H4 (cell line): ENCODE measurements at regions not wholly inside any gene's neighbourhood (a gene's known extent, or its start where the extent isn't known, plus 50 kb on each side); places are given as distances from the start of the nearest gene placed in this dataset.
A peak's percentile ranks its signal among the peaks of the same experiment; 100 is the strongest.

ENCODE experiments used
- DNase-seq: peaks from one replicate; pipeline ENCODE4 v3.0.0-alpha.2; 2015; ENCODE audit warnings: low spot score

DNA sequence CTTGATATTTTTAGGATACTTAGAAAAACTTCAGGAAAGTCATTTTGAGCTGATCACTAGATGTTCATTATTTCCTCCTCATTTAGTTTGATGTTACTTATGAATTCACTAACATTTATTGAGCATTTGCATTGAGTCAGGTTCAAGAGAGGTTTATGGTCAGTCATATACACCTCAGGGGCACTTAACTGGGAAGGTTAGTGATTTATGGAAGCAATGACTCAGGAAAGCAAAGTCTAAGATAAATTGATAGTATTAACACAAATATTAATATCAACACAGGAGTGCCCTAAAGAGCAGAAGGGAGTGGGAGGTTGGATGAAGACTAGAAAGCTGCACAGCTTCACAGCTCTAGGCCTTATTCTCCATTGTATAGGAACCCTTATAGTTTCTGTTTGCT lies 177.0 kb upstream of the TNFAIP3 start:
- no peak for DNase-seq

- DNase-seq, result no peak
Observed at GRCh38 chr6:137690721-137691120, 176.3 kb upstream of the TNFAIP3 start.

DNA sequence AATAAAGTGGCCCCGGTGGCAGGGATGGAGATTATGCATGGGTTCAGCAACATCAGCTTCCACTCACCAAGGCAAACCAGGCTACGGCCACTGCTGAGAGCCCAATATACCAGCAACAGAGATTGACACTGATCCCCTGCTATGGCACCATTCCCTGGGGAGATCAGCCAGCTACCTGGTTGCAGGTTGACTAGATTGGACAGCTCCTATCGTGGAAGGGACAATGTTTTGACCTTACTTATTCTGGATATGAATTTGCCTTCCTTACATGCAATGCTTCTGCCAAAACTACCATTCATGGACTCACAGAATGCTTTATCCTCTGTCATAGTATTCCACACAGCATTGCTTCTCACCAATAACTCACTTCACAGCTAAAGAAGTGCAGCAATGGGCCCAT lies 174.8 kb upstream of the TNFAIP3 start:
- no peak for DNase-seq

GRCh38 chr6:137692806-137693205 lies 174.3 kb upstream of the TNFAIP3 start:
- no peak for DNase-seq

- no peak for DNase-seq
Observed at GRCh38 chr6:137693711-137694110, 173.3 kb upstream of the TNFAIP3 start.

GRCh38 chr6:137696765-137697164 lies 170.3 kb upstream of the TNFAIP3 start:
- no peak for DNase-seq

GRCh38 chr6:137697267-137697938 lies 169.7 kb upstream of the TNFAIP3 start:
- peak; percentile 61 for DNase-seq

- no peak for DNase-seq
Observed at GRCh38 chr6:137698636-137699030, 168.4 kb upstream of the TNFAIP3 start.

DNA sequence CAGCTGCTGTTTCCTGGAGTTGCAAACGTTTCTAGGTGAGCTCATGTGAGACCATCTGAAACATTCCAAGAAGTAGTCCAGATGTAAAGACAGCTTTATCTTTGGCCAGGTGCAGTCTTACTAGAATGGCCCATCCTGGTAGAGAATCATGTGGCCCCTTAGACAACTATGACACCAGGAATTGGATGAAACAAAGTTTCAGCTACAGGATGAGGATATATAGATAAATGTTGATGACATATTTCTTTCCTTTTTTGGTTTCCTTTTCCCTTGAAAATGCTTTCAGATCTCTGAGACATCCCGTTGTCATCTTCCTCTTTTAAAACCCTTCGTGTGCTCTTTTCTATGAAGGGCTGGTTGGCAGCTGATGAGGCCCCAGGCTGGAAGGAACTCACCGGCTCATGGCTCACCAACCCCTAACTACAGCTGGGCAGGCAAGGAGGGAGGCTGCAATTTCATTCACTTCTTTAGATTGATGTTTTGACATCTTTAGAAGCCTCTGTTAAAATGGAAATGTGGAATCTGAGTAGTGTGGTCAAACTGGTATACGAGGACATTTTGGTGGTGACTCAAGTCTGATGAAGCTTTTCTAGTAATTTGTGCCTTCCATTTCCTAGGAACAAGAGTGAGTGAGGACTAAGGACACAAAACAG lies 167.9 kb upstream of the TNFAIP3 start:
- no peak for DNase-seq

- DNase-seq, result no peak
Observed at GRCh38 chr6:137700161-137700560, 166.9 kb upstream of the TNFAIP3 start.

DNA sequence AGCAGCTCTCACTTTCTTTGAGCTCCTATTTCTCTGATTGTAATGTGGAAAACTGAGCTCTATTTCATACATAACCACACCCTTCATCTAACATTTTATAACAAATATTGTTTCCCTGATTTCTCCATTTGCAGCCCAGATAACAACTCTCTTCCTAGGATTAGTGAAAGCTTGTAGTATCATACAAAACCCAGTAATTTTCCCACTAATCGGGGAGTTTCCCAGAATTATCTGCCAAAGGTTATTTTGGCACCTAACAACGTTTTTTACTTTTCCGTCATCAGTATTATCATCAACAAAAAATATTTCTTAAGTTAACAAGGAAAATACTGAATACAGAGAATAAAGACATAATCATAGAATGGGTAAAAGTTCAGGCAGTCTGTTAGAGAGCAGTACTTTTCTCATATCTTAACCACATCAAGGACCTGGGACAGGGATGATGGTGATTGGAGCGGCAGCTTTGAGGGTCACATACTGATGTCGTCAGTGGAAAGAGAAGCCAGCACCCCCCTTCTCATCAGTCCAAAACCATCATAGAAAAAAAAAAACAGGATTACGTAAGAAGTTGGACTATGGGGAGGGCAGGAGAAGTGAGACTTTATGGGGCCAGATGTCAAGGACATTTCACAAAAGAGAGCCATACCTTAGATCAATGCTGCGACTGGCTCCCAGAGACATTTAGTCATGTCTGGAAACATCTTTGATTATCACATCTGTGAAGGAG lies 166.1 kb upstream of the TNFAIP3 start:
- DNase-seq, result no peak

DNA sequence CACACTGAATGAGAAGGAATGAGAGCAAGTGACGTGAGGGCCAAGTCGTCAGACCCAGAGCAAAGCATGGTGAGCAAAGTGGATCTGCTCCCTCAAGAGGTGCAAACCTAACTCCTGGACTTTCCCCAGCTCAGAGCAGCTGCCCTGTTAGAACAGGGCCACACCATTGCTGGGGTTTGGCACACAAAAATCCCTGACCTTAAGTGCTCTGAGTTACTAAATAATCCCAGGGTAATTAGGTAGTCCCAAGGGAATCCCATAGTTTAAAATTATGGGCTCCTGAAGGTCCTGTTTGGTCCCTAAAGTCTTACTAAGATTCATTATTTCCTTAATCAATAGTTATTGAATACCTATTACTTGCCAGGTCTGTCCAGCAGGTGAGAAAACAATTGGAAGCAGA lies 165.1 kb upstream of the TNFAIP3 start:
- DNase-seq, result no peak

DNA sequence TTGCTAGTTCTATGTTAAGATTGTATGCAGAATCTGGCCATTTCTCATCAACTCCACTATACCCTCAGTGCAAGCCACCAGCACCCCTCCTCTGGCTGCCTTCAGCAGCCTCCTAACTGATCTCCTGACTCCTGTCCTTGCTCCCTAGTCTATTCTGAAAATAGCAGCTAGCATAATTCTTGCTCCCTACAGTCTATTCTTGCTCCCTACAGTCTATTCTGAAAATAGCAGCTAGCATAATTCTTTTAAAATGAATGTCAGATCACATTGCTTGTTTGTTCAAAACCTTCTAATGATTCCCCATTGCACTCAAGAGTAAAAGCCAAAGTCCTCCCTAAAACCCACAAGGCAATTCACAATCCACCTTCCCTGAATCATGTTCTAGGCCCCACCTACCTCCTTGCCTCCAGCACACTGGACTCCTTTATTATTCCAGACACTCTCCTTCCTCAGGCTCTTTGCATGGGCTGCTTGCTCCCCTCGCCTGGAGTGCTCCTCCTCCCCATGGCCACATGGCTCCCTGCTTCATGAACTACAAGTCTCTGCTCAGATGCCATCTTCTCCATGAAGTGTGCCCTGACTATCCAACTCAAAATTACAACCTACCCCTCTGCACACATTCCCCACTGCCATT lies 164.2 kb upstream of the TNFAIP3 start:
- DNase-seq, result no peak

GRCh38 chr6:137704802-137705159 lies 162.3 kb upstream of the TNFAIP3 start:
- no peak for DNase-seq

DNA sequence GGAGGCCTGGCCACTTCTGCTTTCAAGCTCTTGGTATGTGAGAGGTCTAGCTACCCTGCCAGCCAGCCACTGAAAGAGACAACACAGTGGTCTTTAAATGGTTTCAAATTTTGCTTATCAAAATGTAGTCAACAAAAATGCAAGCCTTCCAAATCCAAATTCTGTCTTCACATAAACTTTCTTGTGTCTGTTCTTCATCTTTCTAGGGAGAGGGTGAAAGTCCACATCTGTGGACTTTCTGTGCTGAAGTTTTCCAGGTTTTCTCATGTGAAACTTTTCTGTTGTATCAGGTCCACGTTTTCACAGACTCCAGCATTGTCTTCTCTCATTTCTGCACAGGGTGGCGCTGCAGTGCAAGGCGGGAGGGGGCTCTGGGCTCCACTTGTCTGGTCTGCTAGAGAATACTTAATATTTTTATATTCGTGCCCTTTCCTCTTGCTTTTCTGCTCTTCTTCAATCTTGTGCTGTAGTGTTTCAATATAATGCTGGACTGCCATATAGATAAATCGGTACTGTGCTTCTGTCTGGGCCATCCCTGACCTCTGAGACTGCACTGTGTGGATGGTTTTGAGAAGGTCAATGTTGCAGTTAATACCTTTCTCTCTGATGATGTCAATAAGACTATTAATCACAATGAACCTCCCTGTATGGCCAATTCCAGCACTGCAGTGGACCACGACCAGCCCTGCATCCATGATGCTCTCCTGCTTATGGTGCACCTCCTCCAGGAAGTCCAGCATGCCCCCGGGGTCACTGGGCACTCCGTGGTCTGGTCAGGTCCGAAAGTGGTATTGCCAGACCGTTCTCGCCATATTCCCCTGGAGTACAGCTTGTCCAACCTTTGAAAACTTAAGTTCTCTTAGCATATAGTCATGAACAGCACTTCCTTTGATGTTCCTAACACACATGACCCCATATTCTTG lies 161.6 kb upstream of the TNFAIP3 start:
- DNase-seq, result no peak

- DNase-seq, result no peak
Observed at GRCh38 chr6:137706083-137706750, 160.8 kb upstream of the TNFAIP3 start.

DNA sequence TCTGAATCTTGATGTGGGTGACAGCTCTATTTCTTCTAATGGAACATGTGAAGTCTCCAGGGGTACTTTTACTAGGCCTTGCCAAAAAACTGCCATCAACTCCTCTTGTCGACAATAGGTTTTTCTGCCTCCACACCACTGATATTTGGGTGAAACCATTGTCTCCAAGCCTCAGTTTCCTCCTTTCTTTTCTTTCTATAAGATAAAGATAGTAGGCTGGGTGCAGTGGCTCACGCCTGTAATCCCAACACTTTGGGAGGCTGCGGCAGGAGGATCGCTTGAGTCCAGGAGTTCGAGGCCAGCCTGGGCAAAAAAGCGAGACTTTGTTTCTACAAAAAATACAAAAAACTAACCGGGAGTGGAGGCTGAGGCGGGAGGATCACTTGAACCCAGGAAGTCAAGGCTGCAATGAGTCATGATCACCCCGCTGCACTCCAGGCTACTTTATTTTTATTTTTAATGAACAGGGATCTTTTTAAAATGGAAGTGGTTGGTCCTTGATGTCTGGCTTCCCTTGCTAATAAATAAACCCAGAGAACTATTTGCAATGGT lies 159.9 kb upstream of the TNFAIP3 start:
- DNase-seq, result no peak

GRCh38 chr6:137707590-137708360 lies 159.3 kb upstream of the TNFAIP3 start:
- peak; percentile 65 for DNase-seq

DNA sequence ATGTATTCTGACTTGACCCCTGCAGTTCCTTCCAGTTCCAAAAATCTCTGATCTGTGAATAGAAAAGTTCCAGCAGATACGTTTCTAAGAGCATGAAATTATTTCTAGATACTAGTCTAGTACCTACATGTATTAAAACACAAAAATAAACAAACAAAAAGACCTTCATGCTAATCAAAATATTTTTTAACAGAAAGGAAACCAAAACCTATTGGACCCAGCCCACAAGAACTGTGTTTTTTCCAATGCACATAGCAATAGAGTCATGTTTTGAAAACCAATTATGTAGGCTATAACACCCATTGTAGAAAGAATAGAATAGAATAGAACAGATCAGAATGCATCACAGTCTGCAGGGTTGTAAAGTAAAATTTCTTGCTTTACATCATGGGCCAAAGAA lies 158.6 kb upstream of the TNFAIP3 start:
- DNase-seq, result no peak
